CD14-positive monocyte (primary cell): ENCODE measurements at regions not wholly inside any gene's neighbourhood (a gene's known extent, or its start where the extent isn't known, plus 50 kb on each side); places are given as distances from the start of the nearest gene placed in this dataset.

Experiments used
- DNase-seq, 3 donors: peaks; one replicate each; pipeline ENCODE4 v3.0.0-alpha.2; 2011 to 2022
- H2AFZ ChIP-seq: 2 replicates; pipeline ENCODE4 v1.6.0; 2012; ENCODE audit warnings: mild to moderate bottlenecking, low read depth, low read length, inconsistent platforms; ENCODE audit not compliant: insufficient read depth, poor library complexity, severe bottlenecking
- H3K27ac ChIP-seq, 2 donors: 1 replicate in 1 of 2; 2 replicates in 1 of 2; pipeline ENCODE4 v1.5.1; 2012 to 2013; ENCODE audit warnings: low read length in 2 of 2, control low read depth in 1 of 2, inconsistent platforms in 1 of 2, low read depth in 1 of 2, mild to moderate bottlenecking in 1 of 2
- H3K27me3 ChIP-seq, 2 donors: one replicate each; pipeline versions ENCODE4 v1.6.0 to v1.6.1; 2011 to 2013; ENCODE audit warnings: low read length in 2 of 2; ENCODE audit not compliant: control insufficient read depth in 2 of 2, insufficient read depth in 2 of 2
- H3K36me3 ChIP-seq, 2 donors: replicated peaks in 1 of 2; 1 replicate in 1 of 2; 2 replicates in 1 of 2; pipeline versions ENCODE4 v1.5.1 to v1.6.1; 2012 to 2013; ENCODE audit warnings: low read length in 2 of 2, control low read depth in 1 of 2, inconsistent platforms in 1 of 2, mild to moderate bottlenecking in 1 of 2; ENCODE audit not compliant: insufficient read depth in 2 of 2, control insufficient read depth in 1 of 2
- H3K4me1 ChIP-seq, 2 donors: 1 replicate in 1 of 2; 2 replicates in 1 of 2; pipeline versions ENCODE4 v1.5.1 to v1.6.1; 2012 to 2013; ENCODE audit warnings: low read length in 2 of 2, control low read depth in 1 of 2, inconsistent platforms in 1 of 2, mild to moderate bottlenecking in 1 of 2, moderate library complexity in 1 of 2; ENCODE audit not compliant: insufficient read depth in 2 of 2, control insufficient read depth in 1 of 2
- H3K4me2 ChIP-seq: replicated peaks from 2 replicates; pipeline ENCODE3; 2012; ENCODE audit warnings: low read length, moderate library complexity, mild to moderate bottlenecking; ENCODE audit not compliant: poor library complexity, severe bottlenecking; ENCODE audit errors: extremely low read depth
- H3K4me3 ChIP-seq, 3 experiments: fragments of 200-600 bp in 1 of 3; sonication (generic) in 1 of 3; replicated peaks in 1 of 3; 1 replicate in 2 of 3; 2 replicates in 1 of 3; pipeline ENCODE4 v1.5.1; 2011 to 2013; ENCODE audit warnings: low read length in 3 of 3, mild to moderate bottlenecking in 3 of 3, control low read depth in 2 of 3, low read depth in 2 of 3, inconsistent platforms in 1 of 3, moderate library complexity in 1 of 3
- H3K79me2 ChIP-seq: 2 replicates; pipeline ENCODE4 v1.6.0; 2012; ENCODE audit warnings: mild to moderate bottlenecking, control low read depth, inconsistent platforms, low read length, moderate library complexity; ENCODE audit not compliant: insufficient read depth
- H3K9ac ChIP-seq: 2 replicates; pipeline ENCODE4 v1.6.0; 2017; ENCODE audit warnings: low read length, mild to moderate bottlenecking; ENCODE audit not compliant: insufficient read depth, poor library complexity, severe bottlenecking
- H3K9me3 ChIP-seq, 2 donors: replicated peaks in 1 of 2; 1 replicate in 1 of 2; 2 replicates in 1 of 2; pipeline versions ENCODE4 v1.5.1 to v1.6.1; 2012 to 2013; ENCODE audit warnings: low read length in 2 of 2, control low read depth in 1 of 2; ENCODE audit not compliant: control insufficient read depth in 1 of 2, insufficient read depth in 1 of 2
- H4K20me1 ChIP-seq: 2 replicates; pipeline ENCODE4 v1.6.0; 2012; ENCODE audit warnings: mild to moderate bottlenecking, low read length, control low read depth, moderate library complexity; ENCODE audit not compliant: insufficient read depth
- H3K27ac Mint-ChIP-seq, 7 donors: one replicate each; pipeline ENCODE4 v1.8.0; 2020; ENCODE audit warnings: mild to moderate bottlenecking in 7 of 7, mixed read lengths in 7 of 7, moderate library complexity in 6 of 7, inconsistent platforms in 2 of 7
- H3K27me3 Mint-ChIP-seq, 3 donors: one replicate each; pipeline ENCODE4 v1.8.0; 2021 to 2022; ENCODE audit warnings: low read depth in 3 of 3, mild to moderate bottlenecking in 3 of 3, mixed read lengths in 3 of 3, moderate library complexity in 3 of 3, inconsistent platforms in 1 of 3
- H3K36me3 Mint-ChIP-seq, 2 donors: one replicate each; pipeline ENCODE4 v1.8.0; 2020; ENCODE audit warnings: mixed read lengths in 2 of 2, inconsistent platforms in 1 of 2, mild to moderate bottlenecking in 1 of 2
- H3K4me1 Mint-ChIP-seq: one replicate; pipeline ENCODE4 v1.8.0; 2020; ENCODE audit warnings: mild to moderate bottlenecking, mixed read lengths
- H3K4me3 Mint-ChIP-seq, 2 donors: one replicate each; pipeline ENCODE4 v1.8.0; 2020; ENCODE audit warnings: mild to moderate bottlenecking in 2 of 2, mixed read lengths in 2 of 2, moderate library complexity in 1 of 2
- H3K9me3 Mint-ChIP-seq, 7 donors: one replicate each; pipeline ENCODE4 v1.8.0; 2020 to 2022; ENCODE audit warnings: mixed read lengths in 7 of 7, mild to moderate bottlenecking in 6 of 7, moderate library complexity in 6 of 7, inconsistent platforms in 2 of 7
- CTCF ChIP-seq: fragments of 200-600 bp; IDR thresholded peaks from one replicate; pipeline ENCODE4 v1.8.0; 2022; ENCODE audit warnings: antibody characterized with exemption, mild to moderate bottlenecking
- WGBS: methylation state at CpG from one replicate; pipeline ENCODE4 v1.1.5; 2013; ENCODE audit warnings: missing lambda C conversion rate; ENCODE audit not compliant: insufficient coverage; 5-methylcytosine and 5-hydroxymethylcytosine counted together
- intact Hi-C, 2 donors: fragments of 100-400 bp; cut with micrococcal nuclease; formaldehyde crosslinking; loops; one replicate each; pipeline versions ENCODE4 v1.15.0 to v1.15.1; 2023

DNA sequence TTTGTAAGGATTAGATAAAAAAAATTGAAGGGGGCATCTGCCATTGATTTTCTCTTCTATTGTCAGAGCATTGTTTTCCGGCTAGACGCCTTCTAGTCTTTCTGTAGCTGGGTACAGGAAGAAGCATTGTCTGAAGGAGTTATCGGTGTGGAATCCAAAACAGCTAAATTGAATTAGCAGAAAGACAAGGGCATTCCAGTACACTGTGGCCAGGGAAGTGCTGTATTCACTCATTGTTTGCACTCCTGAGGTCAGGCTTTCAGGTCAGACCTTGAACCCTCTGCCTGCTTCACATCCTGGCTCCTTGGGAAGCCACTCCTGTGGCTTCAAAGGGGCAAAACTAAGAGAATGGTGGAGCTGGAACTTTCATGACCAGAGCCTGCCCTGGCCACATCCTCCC is 81.1 kb upstream of the SNAP25 start:
- H3K4me3 ChIP-seq, result no peak overlapping the region
- TF ChIP-seq CTCF, result no peak
- WGBS, result 100% methylated on average over 3 of the region's 3 CpGs
- H4K20me1 ChIP-seq, result no peaks in the 10 kb centered on the region
- no peaks in the 10 kb centered on the region for H3K36me3 ChIP-seq
- H3K4me3 Mint-ChIP-seq, result no peak overlapping the region
- H3K4me1 Mint-ChIP-seq, result no peaks in the 10 kb centered on the region
- no peaks in the 10 kb centered on the region for H3K4me1 ChIP-seq
- no peak overlapping the region for H3K9ac ChIP-seq
- no peak overlapping the region for H2AFZ ChIP-seq
- intact Hi-C loops, result no loop called here
- no peaks in the 10 kb centered on the region for H3K27me3 ChIP-seq
- no peaks in the 10 kb centered on the region for H3K36me3 Mint-ChIP-seq
- no peaks in the 10 kb centered on the region for H3K79me2 ChIP-seq
- H3K27me3 Mint-ChIP-seq, result peaks cover 0 to 5% (median 1%) of the 10 kb centered on the region in 3 donors
- DNase-seq, result no peak
- no peak overlapping the region for H3K27ac Mint-ChIP-seq
- no peak overlapping the region for H3K27ac ChIP-seq
- H3K9me3 Mint-ChIP-seq, result peaks cover 0 to 5% (median 4%) of the 10 kb centered on the region in 7 donors
- no peaks in the 10 kb centered on the region for H3K9me3 ChIP-seq
- H3K4me2 ChIP-seq, result no peak overlapping the region

GRCh38 chr20:10157549-10157948 is 61.1 kb upstream of the SNAP25 start:
- Mint-ChIP-seq H3K9me3 (peaks cover 3 to 15% (median 6%) of the 10 kb centered on the region in 7 donors), H3K27ac (no peak overlapping the region), H3K4me3 (no peak overlapping the region), H3K36me3 (no peaks in the 10 kb centered on the region), H3K27me3 (peaks cover 0 to 7% (median 3%) of the 10 kb centered on the region in 3 donors), H3K4me1 (no peaks in the 10 kb centered on the region)
- Histone ChIP-seq H3K4me2 (no peak overlapping the region), H2AFZ (no peak overlapping the region), H3K79me2 (no peaks in the 10 kb centered on the region), H4K20me1 (no peaks in the 10 kb centered on the region), H3K4me1 (no peaks in the 10 kb centered on the region), H3K27me3 (no peaks in the 10 kb centered on the region), H3K9ac (no peak overlapping the region), H3K27ac (no peak overlapping the region), H3K36me3 (no peaks in the 10 kb centered on the region), H3K4me3 (no peak overlapping the region), H3K9me3 (peaks cover 0 to 4% of the 10 kb centered on the region in 2 donors)
- intact Hi-C loops, result no loop called here
- no CpG with 5 or more reads among the region's 1 CpG for WGBS
- DNase-seq, result no peak
- no peak for TF ChIP-seq CTCF
